ENCODE measurements at regions not wholly inside any gene's neighbourhood (a gene's known extent, or its start where the extent isn't known, plus 50 kb on each side); places are given as distances from the start of the nearest gene placed in this dataset.

GRCh38 chr4:180541678-180542077, 1701.5 kb upstream of the TENM3 start:
- H3K4me1 ChIP-seq (ENCODE audit: control insufficient read depth in 5 of 5, insufficient read depth in 5 of 5, low read length in 5 of 5), result peaks cover 0 to 3% (median 0%) of the 10 kb centered on the region in 5 donors
- H3K4me3 ChIP-seq, result no peak overlapping the region
- no peaks in the 10 kb centered on the region for H3K9me3 ChIP-seq (ENCODE audit: control insufficient read depth in 4 of 4, insufficient read depth in 3 of 4, low read length in 3 of 4)
- DNase-seq (no peak), ATAC-seq (ENCODE audit: insufficient read depth, low FRiP score) (no peak)
- H3K27me3 ChIP-seq (ENCODE audit: control insufficient read depth in 3 of 3, insufficient read depth in 3 of 3, low read length in 2 of 3), result no peaks in the 10 kb centered on the region
- H3K27ac ChIP-seq (ENCODE audit: low read depth in 1 of 2, low read length in 1 of 2), result no peak overlapping the region
- no peaks in the 10 kb centered on the region for H3K36me3 ChIP-seq (ENCODE audit: control insufficient read depth in 4 of 4, insufficient read depth in 4 of 4, low read length in 4 of 4)
- no peak for TF ChIP-seq CTCF (IDR thresholded peaks at IDR 0.05; ENCODE audit: control extremely low read depth, extremely low read depth)
- H3K9ac ChIP-seq (ENCODE audit: insufficient read depth in 1 of 2, low read length in 2 of 2), result no peak overlapping the region

GRCh38 chr4:180542445-180543100, 1700.6 kb upstream of the TENM3 start:
- no peak overlapping the region for H3K9ac ChIP-seq (ENCODE audit: insufficient read depth in 1 of 2, low read length in 2 of 2)
- H3K27me3 ChIP-seq (ENCODE audit: control insufficient read depth in 3 of 3, insufficient read depth in 3 of 3, low read length in 2 of 3), result no peaks in the 10 kb centered on the region
- no peak for TF ChIP-seq CTCF (IDR thresholded peaks at IDR 0.05; ENCODE audit: control extremely low read depth, extremely low read depth)
- ATAC-seq (ENCODE audit: insufficient read depth, low FRiP score), result no peak
- 45 to 46% methylated on average over 5 of the region's 5 CpGs for WGBS, 2 donors
- no peaks in the 10 kb centered on the region for H3K4me1 ChIP-seq (ENCODE audit: control insufficient read depth in 5 of 5, insufficient read depth in 5 of 5, low read length in 5 of 5)
- peak; percentile 47 to 73 (median 57) for DNase-seq
- H3K9me3 ChIP-seq (ENCODE audit: control insufficient read depth in 4 of 4, insufficient read depth in 3 of 4, low read length in 3 of 4), result no peaks in the 10 kb centered on the region
- H3K36me3 ChIP-seq (ENCODE audit: control insufficient read depth in 4 of 4, insufficient read depth in 4 of 4, low read length in 4 of 4), result no peaks in the 10 kb centered on the region
- no peak overlapping the region for H3K4me3 ChIP-seq
- no peak overlapping the region for H3K27ac ChIP-seq (ENCODE audit: low read depth in 1 of 2, low read length in 1 of 2)

GRCh38 chr4:180550106-180550505, 1693.1 kb upstream of the TENM3 start:
- no peaks in the 10 kb centered on the region for H3K4me1 ChIP-seq (ENCODE audit: control insufficient read depth in 5 of 5, insufficient read depth in 5 of 5, low read length in 5 of 5)
- ATAC-seq (ENCODE audit: insufficient read depth, low FRiP score), result no peak
- no peak overlapping the region for H3K4me3 ChIP-seq
- WGBS, 2 donors, result 89 to 90% methylated on average over 6 of the region's 6 CpGs
- no peak overlapping the region for H3K9ac ChIP-seq (ENCODE audit: insufficient read depth in 1 of 2, low read length in 2 of 2)
- no peaks in the 10 kb centered on the region for H3K27me3 ChIP-seq (ENCODE audit: control insufficient read depth in 3 of 3, insufficient read depth in 3 of 3, low read length in 2 of 3)
- H3K27ac ChIP-seq (ENCODE audit: low read depth in 1 of 2, low read length in 1 of 2), result no peak overlapping the region
- no peak for TF ChIP-seq CTCF (IDR thresholded peaks at IDR 0.05; ENCODE audit: control extremely low read depth, extremely low read depth)
- DNase-seq, result no peak
- no peaks in the 10 kb centered on the region for H3K36me3 ChIP-seq (ENCODE audit: control insufficient read depth in 4 of 4, insufficient read depth in 4 of 4, low read length in 4 of 4)
- H3K9me3 ChIP-seq (ENCODE audit: control insufficient read depth in 4 of 4, insufficient read depth in 3 of 4, low read length in 3 of 4), result no peaks in the 10 kb centered on the region

GRCh38 chr4:180557348-180557747, 1685.9 kb upstream of the TENM3 start:
- Histone ChIP-seq H3K27me3 (ENCODE audit: control insufficient read depth in 3 of 3, insufficient read depth in 3 of 3, low read length in 2 of 3) (no peaks in the 10 kb centered on the region), H3K9me3 (ENCODE audit: control insufficient read depth in 4 of 4, insufficient read depth in 3 of 4, low read length in 3 of 4) (no peaks in the 10 kb centered on the region), H3K27ac (ENCODE audit: low read depth in 1 of 2, low read length in 1 of 2) (no peak overlapping the region), H3K4me1 (ENCODE audit: control insufficient read depth in 5 of 5, insufficient read depth in 5 of 5, low read length in 5 of 5) (no peaks in the 10 kb centered on the region), H3K9ac (ENCODE audit: insufficient read depth in 1 of 2, low read length in 2 of 2) (no peak overlapping the region), H3K36me3 (ENCODE audit: control insufficient read depth in 4 of 4, insufficient read depth in 4 of 4, low read length in 4 of 4) (no peaks in the 10 kb centered on the region), H3K4me3 (no peak overlapping the region)
- no peak for TF ChIP-seq CTCF (IDR thresholded peaks at IDR 0.05; ENCODE audit: control extremely low read depth, extremely low read depth)
- 71 to 73% methylated on average over 3 of the region's 3 CpGs for WGBS, 2 donors
- DNase-seq (no peak), ATAC-seq (ENCODE audit: insufficient read depth, low FRiP score) (no peak)
